ENCODE measurements at regions not wholly inside any gene's neighbourhood (a gene's known extent, or its start where the extent isn't known, plus 50 kb on each side); places are given as distances from the start of the nearest gene placed in this dataset.

- no peaks in the 10 kb centered on the region for H3K79me2 ChIP-seq (ENCODE audit: low read length)
- TF ChIP-seq, protein P1, sequence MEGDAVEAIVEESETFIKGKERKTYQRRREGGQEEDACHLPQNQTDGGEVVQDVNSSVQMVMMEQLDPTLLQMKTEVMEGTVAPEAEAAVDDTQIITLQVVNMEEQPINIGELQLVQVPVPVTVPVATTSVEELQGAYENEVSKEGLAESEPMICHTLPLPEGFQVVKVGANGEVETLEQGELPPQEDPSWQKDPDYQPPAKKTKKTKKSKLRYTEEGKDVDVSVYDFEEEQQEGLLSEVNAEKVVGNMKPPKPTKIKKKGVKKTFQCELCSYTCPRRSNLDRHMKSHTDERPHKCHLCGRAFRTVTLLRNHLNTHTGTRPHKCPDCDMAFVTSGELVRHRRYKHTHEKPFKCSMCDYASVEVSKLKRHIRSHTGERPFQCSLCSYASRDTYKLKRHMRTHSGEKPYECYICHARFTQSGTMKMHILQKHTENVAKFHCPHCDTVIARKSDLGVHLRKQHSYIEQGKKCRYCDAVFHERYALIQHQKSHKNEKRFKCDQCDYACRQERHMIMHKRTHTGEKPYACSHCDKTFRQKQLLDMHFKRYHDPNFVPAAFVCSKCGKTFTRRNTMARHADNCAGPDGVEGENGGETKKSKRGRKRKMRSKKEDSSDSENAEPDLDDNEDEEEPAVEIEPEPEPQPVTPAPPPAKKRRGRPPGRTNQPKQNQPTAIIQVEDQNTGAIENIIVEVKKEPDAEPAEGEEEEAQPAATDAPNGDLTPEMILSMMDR (IDR thresholded peaks at IDR 0.05; ENCODE audit: low read depth, low read length) = no peak
- no peak for TF ChIP-seq EZH2phosphoT487 (IDR thresholded peaks at IDR 0.05; ENCODE audit: low read depth)
- H3K4me2 ChIP-seq (ENCODE audit: low read length) = no peak overlapping the region
- H3K9ac ChIP-seq (ENCODE audit: low read length) = no peak overlapping the region
- no peak overlapping the region for H3K27ac ChIP-seq (ENCODE audit: low read length)
- H4K20me1 ChIP-seq (ENCODE audit: insufficient read depth, low read length) = no peaks in the 10 kb centered on the region
- H3K36me3 ChIP-seq (replicated peaks; ENCODE audit: low read depth, low read length) = no peaks in the 10 kb centered on the region
- H2AFZ ChIP-seq (ENCODE audit: low read depth, low read length) = no peak overlapping the region
- no peaks in the 10 kb centered on the region for H3K9me3 ChIP-seq (ENCODE audit: insufficient read depth, low read length)
- no peak overlapping the region for H3K4me3 ChIP-seq (ENCODE audit: low read length)
- H3K27me3 ChIP-seq (ENCODE audit: low read depth, low read length) = no peaks in the 10 kb centered on the region
- H3K4me1 ChIP-seq (ENCODE audit: low read length) = peaks cover 13% of the 10 kb centered on the region
Observed at GRCh38 chr5:36815871-36816270, 60.7 kb upstream of the NIPBL start.

DNA sequence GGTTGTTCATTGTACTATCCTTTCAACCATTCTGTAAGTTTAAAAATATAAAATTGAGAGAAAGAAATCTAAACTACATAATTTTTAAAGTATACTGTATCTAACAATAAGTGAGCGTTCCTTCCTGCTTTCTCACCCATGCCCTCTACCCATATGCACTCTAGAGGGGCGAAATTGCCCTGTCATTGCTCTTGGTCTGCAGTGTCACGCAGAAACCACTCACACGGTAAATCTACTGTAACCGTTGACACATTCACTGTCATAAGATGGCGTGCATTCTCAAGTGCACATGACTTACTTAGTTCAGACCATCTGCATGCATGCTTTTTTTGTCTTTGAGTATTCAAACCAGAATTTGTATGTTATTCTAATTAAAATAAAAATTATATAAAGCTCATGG lies 55.7 kb upstream of the NIPBL start:
- Histone ChIP-seq H3K4me1 (ENCODE audit: low read length) (peaks cover 13% of the 10 kb centered on the region), H3K27me3 (ENCODE audit: low read depth, low read length) (no peaks in the 10 kb centered on the region), H4K20me1 (ENCODE audit: insufficient read depth, low read length) (no peaks in the 10 kb centered on the region), H3K79me2 (ENCODE audit: low read length) (no peaks in the 10 kb centered on the region), H3K4me2 (ENCODE audit: low read length) (no peak overlapping the region), H3K36me3 (replicated peaks; ENCODE audit: low read depth, low read length) (no peaks in the 10 kb centered on the region), H2AFZ (ENCODE audit: low read depth, low read length) (no peak overlapping the region), H3K27ac (ENCODE audit: low read length) (no peak overlapping the region), H3K4me3 (ENCODE audit: low read length) (no peak overlapping the region), H3K9ac (ENCODE audit: low read length) (no peak overlapping the region), H3K9me3 (ENCODE audit: insufficient read depth, low read length) (no peaks in the 10 kb centered on the region)
- TF ChIP-seq, protein P1 (IDR thresholded peaks at IDR 0.05; ENCODE audit: low read depth, low read length) = no peak
- no peak for TF ChIP-seq EZH2phosphoT487 (IDR thresholded peaks at IDR 0.05; ENCODE audit: low read depth)

DNA sequence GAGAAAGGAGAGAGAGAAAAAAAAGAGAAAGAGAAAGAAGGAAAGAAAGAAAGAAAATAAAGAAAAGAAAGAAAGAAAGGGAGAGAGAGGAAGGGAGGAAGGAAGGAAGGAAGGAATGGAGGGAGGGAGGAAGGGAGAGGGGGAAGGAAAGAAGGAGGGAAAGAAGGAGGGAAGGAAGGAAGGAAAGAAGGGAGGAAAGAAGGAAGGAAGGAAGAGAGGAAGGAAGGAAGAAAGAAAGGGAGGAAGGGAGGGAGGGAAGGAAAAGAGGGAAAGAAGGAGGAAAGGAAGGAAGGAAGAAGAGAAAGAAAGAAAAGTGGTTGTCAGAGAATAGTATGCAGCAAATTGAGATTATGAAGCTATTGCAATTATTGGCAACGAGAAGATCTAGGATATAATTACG lies 49.9 kb upstream of the NIPBL start:
- Histone ChIP-seq H3K4me3 (ENCODE audit: low read length) (no peak overlapping the region), H4K20me1 (ENCODE audit: insufficient read depth, low read length) (no peaks in the 10 kb centered on the region), H3K27me3 (ENCODE audit: low read depth, low read length) (no peaks in the 10 kb centered on the region), H3K27ac (ENCODE audit: low read length) (no peak overlapping the region), H3K9ac (ENCODE audit: low read length) (no peak overlapping the region), H3K36me3 (replicated peaks; ENCODE audit: low read depth, low read length) (no peaks in the 10 kb centered on the region), H3K9me3 (ENCODE audit: insufficient read depth, low read length) (no peaks in the 10 kb centered on the region), H3K4me2 (ENCODE audit: low read length) (no peak overlapping the region), H2AFZ (ENCODE audit: low read depth, low read length) (no peak overlapping the region), H3K4me1 (ENCODE audit: low read length) (no peaks in the 10 kb centered on the region), H3K79me2 (ENCODE audit: low read length) (no peaks in the 10 kb centered on the region)
- TF ChIP-seq EZH2phosphoT487 (IDR thresholded peaks at IDR 0.05; ENCODE audit: low read depth) = no peak
- TF ChIP-seq, protein P1 (IDR thresholded peaks at IDR 0.05; ENCODE audit: low read depth, low read length) = no peak

Measured in OCI-LY3 (cell line).